GM12864 (cell line): ENCODE measurements at regions not wholly inside any gene's neighbourhood (a gene's known extent, or its start where the extent isn't known, plus 50 kb on each side); places are given as distances from the start of the nearest gene placed in this dataset.

Source experiments
- DNase-seq: peaks from one replicate; pipeline ENCODE4 v3.0.0-alpha.2; 2011; ENCODE audit warnings: low read depth
- H3K4me3 ChIP-seq: 2 replicates; pipeline ENCODE4 v1.5.1; 2011; ENCODE audit warnings: mild to moderate bottlenecking, low read depth, low read length, control low read depth
- TF ChIP-seq, protein P1 (sequence below): IDR thresholded peaks from 2 replicates; pipeline ENCODE4 v1.5.1; 2011; ENCODE audit warnings: low read depth, mild to moderate bottlenecking, moderate library complexity, low read length, control low read depth, inconsistent platforms; ENCODE audit errors: missing control alignments

DNA sequence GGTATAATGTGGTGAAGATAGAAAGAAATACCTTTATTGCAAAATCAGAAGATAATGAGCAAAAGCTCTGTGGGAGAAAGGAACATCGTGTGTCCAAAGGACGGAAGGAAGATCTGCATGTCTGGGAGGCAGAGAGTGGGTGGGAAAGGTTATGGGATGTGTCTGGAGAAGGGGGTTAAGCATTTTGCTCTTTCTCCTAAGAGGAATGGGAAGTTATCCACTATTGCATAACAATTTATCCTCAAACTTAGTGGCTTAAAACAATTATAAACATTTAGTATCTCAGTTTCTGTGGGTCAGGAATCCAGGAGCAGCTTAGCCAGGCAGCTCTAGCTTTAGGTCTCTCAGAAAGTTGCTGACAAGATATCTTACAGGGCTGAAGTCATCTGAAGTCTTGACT is 229.1 kb upstream of the CITED2 start:
- TF ChIP-seq, protein P1, sequence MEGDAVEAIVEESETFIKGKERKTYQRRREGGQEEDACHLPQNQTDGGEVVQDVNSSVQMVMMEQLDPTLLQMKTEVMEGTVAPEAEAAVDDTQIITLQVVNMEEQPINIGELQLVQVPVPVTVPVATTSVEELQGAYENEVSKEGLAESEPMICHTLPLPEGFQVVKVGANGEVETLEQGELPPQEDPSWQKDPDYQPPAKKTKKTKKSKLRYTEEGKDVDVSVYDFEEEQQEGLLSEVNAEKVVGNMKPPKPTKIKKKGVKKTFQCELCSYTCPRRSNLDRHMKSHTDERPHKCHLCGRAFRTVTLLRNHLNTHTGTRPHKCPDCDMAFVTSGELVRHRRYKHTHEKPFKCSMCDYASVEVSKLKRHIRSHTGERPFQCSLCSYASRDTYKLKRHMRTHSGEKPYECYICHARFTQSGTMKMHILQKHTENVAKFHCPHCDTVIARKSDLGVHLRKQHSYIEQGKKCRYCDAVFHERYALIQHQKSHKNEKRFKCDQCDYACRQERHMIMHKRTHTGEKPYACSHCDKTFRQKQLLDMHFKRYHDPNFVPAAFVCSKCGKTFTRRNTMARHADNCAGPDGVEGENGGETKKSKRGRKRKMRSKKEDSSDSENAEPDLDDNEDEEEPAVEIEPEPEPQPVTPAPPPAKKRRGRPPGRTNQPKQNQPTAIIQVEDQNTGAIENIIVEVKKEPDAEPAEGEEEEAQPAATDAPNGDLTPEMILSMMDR, result no peak
- DNase-seq, result no peak
- no peak overlapping the region for H3K4me3 ChIP-seq

DNA sequence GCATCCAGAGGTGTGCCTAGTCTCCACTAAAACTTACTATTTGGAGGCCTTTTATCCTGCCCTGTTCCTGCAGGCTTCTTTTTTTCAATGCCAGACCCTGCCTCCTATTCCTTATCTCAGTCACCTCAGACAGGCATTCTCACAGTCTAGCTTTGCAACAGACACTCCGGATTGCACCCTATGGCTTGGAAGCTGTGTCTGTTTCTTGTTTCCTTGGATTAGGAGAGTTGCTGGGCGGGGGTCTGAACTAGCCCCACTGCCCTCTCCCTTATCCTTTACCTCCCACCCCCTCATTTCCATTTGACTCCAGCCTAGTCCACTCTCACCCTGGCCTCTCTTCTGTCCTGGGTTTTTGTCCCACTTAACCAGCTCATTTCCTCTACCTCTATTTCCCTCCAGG is 228.1 kb upstream of the CITED2 start:
- TF ChIP-seq, protein P1, result no peak
- H3K4me3 ChIP-seq, result no peak overlapping the region
- DNase-seq, result no peak

DNA sequence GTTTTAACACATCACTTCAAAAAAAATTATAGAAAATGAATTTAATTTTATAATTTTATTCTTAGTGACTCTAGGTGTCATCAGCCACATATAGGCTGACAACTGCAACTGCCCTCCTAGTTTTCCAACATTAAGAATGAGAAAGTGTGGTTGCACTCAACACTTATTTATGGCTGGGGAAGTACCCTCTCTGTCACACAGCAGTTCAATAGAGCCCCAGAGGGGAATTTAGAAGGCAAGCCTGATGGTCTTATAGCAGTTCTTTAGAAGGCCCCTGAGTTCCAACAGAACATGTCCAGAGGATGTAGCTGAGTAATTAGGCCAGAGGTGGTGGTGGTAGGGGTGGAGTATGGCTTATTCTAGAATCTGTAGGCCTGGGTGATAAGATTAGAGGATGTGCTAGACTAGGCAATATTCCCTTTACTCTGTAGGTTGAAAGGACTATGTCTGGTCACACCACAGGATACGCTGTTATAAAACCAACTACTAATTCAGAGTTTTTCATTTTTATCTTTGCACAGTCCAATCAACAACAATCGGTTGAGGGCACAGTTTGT is 226.5 kb upstream of the CITED2 start:
- H3K4me3 ChIP-seq, result no peak overlapping the region
- peak; percentile 56 for DNase-seq
- TF ChIP-seq, protein P1, result no peak

DNA sequence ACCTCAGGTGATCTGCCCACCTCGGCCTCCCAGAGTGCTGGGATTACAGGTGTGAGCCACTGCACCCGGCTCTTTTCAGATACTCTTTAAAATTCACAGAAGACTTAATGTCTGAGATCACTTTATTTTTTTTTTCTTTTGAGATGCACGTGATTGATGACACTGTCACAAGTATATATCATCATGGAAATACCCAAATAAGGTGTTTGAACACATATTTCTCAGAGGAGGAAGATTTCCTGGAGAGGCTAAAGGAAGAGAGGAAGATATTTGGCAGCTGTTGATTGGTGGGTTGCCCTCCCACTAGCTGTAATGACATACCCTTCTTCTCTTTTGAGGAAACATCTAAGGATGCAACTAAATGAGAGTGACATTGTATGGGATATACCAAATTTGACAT is 225.9 kb upstream of the CITED2 start:
- DNase-seq, result no peak
- TF ChIP-seq, protein P1, result no peak
- no peak overlapping the region for H3K4me3 ChIP-seq

DNA sequence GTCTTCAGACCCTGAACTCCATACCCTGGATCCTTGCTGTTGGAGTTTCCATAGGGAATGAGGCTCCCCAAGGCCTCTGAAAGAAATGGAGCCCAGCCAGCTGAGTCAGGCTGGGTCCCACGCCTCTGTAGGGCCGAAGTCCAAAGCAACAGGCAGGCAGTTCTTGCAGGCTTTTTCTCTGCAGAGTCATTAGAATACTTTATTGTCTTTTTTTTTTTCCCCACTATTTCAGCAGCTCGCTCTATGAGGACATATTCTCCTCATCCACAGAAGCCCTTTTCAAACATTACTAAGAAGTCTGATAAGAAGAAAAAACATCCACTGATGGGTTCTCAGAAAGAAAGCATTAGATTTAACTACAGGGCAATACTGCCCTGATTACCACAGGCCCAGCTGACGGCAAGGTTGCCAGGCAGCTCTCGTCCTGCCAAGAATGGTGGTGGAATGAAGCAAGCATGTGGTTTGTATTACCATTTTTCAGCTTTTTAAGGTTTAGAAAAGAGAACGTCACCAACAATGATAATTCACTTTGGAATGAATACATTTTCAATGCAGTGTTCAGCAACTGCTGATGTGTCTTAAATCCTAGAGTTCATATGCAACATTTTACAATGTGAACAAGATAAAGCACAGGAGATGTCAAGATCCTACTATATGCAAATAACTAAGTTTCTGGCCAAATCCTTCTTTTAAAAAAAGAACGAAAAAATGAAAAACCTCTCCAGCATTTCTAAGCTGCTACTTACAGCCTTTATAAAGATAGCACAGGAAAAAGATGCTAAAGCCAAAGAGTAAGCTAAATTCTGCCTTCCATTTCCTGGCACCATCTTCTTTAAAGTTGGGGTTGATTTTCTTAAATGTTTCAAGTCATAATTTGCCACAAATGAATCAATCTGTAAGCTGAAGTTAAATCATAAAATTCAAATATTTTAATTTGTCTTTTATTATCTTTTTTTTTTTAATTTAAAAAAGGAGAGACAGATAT is 223.6 kb upstream of the CITED2 start:
- no peak overlapping the region for H3K4me3 ChIP-seq
- TF ChIP-seq, protein P1, result no peak
- DNase-seq, result no peak

DNA sequence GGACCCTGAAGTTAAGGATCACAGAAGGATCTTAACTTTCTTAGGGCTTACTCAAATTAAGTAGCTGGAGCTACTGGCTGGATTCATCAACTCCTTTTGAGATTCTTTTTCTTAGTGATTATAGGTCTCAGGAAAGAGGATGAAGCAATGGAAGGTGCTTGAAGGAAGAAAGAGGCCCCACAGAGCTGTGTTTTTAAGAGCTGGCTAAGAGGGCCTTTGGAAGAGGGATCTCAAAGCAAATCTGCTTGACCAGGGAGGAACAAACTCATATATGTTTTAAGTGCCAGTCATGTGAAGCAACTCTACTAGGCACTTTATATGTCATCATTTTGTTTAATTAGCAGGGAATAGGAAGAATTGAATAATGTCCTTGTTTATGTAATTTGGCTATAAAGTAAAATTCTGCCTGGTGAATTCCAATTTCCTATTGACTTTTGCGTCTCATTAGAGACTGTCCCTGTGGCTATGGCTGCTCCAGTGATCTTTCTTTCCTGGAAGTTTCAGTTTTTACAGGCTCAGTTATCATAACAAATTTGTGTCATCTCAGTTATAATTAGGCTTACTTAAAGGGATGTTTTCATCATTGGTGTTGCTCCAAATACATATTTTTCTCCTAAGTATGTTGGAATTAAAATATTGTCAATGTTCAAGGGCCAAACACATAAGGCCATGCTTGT is 222.8 kb upstream of the CITED2 start:
- DNase-seq, result no peak
- no peak overlapping the region for H3K4me3 ChIP-seq
- TF ChIP-seq, protein P1, result no peak
